NT2/D1 (cell line): ENCODE measurements at regions not wholly inside any gene's neighbourhood (a gene's known extent, or its start where the extent isn't known, plus 50 kb on each side); places are given as distances from the start of the nearest gene placed in this dataset.

Source experiments
- DNase-seq: peaks from one replicate; pipeline ENCODE4 v3.0.0-alpha.2; 2011; ENCODE audit warnings: low read depth, low spot score
- H3K27me3 ChIP-seq: 2 replicates; pipeline ENCODE4 v1.6.0; 2011; ENCODE audit warnings: mild to moderate bottlenecking; ENCODE audit not compliant: insufficient read length, insufficient read depth
- H3K36me3 ChIP-seq: 2 replicates; pipeline ENCODE4 v1.6.1; 2011; ENCODE audit warnings: mild to moderate bottlenecking, low read length, mixed read lengths; ENCODE audit not compliant: insufficient read depth, insufficient read length
- H3K4me1 ChIP-seq: 2 replicates; pipeline ENCODE4 v1.5.1; 2011; ENCODE audit not compliant: insufficient read depth, insufficient read length
- H3K4me3 ChIP-seq: 2 replicates; pipeline ENCODE4 v1.5.1; 2011; ENCODE audit warnings: low read depth; ENCODE audit not compliant: insufficient read length
- H3K9ac ChIP-seq: 2 replicates; pipeline ENCODE4 v1.6.0; 2011; ENCODE audit warnings: low read depth; ENCODE audit not compliant: insufficient read length
- H3K9me3 ChIP-seq: 2 replicates; pipeline ENCODE4 v1.5.1; 2011; ENCODE audit warnings: mild to moderate bottlenecking, low read length; ENCODE audit not compliant: insufficient read depth
- SUZ12 ChIP-seq: IDR thresholded peaks from 2 replicates; pipeline ENCODE4 v1.6.1; 2011; ENCODE audit not compliant: insufficient read length, insufficient read depth; ENCODE audit errors: extremely low read depth
- YY1 ChIP-seq: IDR thresholded peaks from 2 replicates; pipeline ENCODE4 v1.6.1; 2011; ENCODE audit not compliant: insufficient read length, insufficient read depth
- ZNF274 ChIP-seq: IDR thresholded peaks from 2 replicates; pipeline ENCODE4 v1.6.1; 2011; ENCODE audit warnings: mild to moderate bottlenecking, low read depth, low read length

- H3K27me3 ChIP-seq = no peaks in the 10 kb centered on the region
- H3K36me3 ChIP-seq = no peaks in the 10 kb centered on the region
- TF ChIP-seq YY1 (no peak), SUZ12 (no peak), ZNF274 (no peak)
- no peak overlapping the region for H3K9ac ChIP-seq
- no peaks in the 10 kb centered on the region for H3K9me3 ChIP-seq
- DNase-seq = no peak
- H3K4me1 ChIP-seq = no peaks in the 10 kb centered on the region
- H3K4me3 ChIP-seq = no peak overlapping the region
These were observed 441.4 kb upstream of the COBL start for GRCh38 chr7:51757960-51758359.

GRCh38 chr7:51732951-51733350 is 416.3 kb upstream of the COBL start:
- H3K27me3 ChIP-seq = no peaks in the 10 kb centered on the region
- peaks cover 4% of the 10 kb centered on the region for H3K4me1 ChIP-seq
- peaks cover 19% of the 10 kb centered on the region for H3K9me3 ChIP-seq
- no peak overlapping the region for H3K9ac ChIP-seq
- H3K36me3 ChIP-seq = no peaks in the 10 kb centered on the region
- DNase-seq = no peak
- no peak for TF ChIP-seq YY1
- no peak for TF ChIP-seq ZNF274
- no peak for TF ChIP-seq SUZ12
- H3K4me3 ChIP-seq = no peak overlapping the region

- Histone ChIP-seq H3K9me3 (peaks cover 19% of the 10 kb centered on the region), H3K36me3 (no peaks in the 10 kb centered on the region), H3K9ac (no peak overlapping the region), H3K27me3 (no peaks in the 10 kb centered on the region), H3K4me3 (no peak overlapping the region), H3K4me1 (peaks cover 4% of the 10 kb centered on the region)
- DNase-seq = no peak
- TF ChIP-seq YY1 (no peak), SUZ12 (no peak), ZNF274 (no peak)
These were observed 415.5 kb upstream of the COBL start for GRCh38 chr7:51732116-51732515.

GRCh38 chr7:51731075-51731474 is 414.5 kb upstream of the COBL start:
- H3K36me3 ChIP-seq = no peaks in the 10 kb centered on the region
- H3K9ac ChIP-seq = no peak overlapping the region
- H3K9me3 ChIP-seq = peaks cover 18% of the 10 kb centered on the region
- TF ChIP-seq SUZ12 (no peak), ZNF274 (no peak), YY1 (no peak)
- DNase-seq = peak; percentile 77
- H3K4me1 ChIP-seq = peaks cover 4% of the 10 kb centered on the region
- no peaks in the 10 kb centered on the region for H3K27me3 ChIP-seq
- no peak overlapping the region for H3K4me3 ChIP-seq

GRCh38 chr7:51727441-51727840 is 410.8 kb upstream of the COBL start:
- Histone ChIP-seq H3K4me3 (no peak overlapping the region), H3K36me3 (no peaks in the 10 kb centered on the region), H3K27me3 (no peaks in the 10 kb centered on the region), H3K9ac (no peak overlapping the region), H3K9me3 (no peaks in the 10 kb centered on the region), H3K4me1 (peaks cover 4% of the 10 kb centered on the region)
- no peak for DNase-seq
- TF ChIP-seq YY1 (no peak), SUZ12 (no peak), ZNF274 (no peak)

GRCh38 chr7:51706851-51707250 is 390.2 kb upstream of the COBL start:
- Histone ChIP-seq H3K27me3 (no peaks in the 10 kb centered on the region), H3K4me3 (no peak overlapping the region), H3K9me3 (0 out of 2 replicates have a peak, but pooled peaks cover 1% of the 10 kb centered on the region), H3K4me1 (no peaks in the 10 kb centered on the region), H3K9ac (no peak overlapping the region), H3K36me3 (no peaks in the 10 kb centered on the region)
- TF ChIP-seq SUZ12 = no peak
- TF ChIP-seq ZNF274 = no peak
- no peak for TF ChIP-seq YY1
- no peak for DNase-seq

- 0 out of 2 replicates have a peak, but pooled peaks cover 5% of the 10 kb centered on the region for H3K9me3 ChIP-seq
- TF ChIP-seq YY1 = no peak
- TF ChIP-seq SUZ12 = no peak
- TF ChIP-seq ZNF274 = no peak
- H3K9ac ChIP-seq = no peak overlapping the region
- no peaks in the 10 kb centered on the region for H3K4me1 ChIP-seq
- no peaks in the 10 kb centered on the region for H3K27me3 ChIP-seq
- DNase-seq = no peak
- H3K4me3 ChIP-seq = no peak overlapping the region
- H3K36me3 ChIP-seq = no peaks in the 10 kb centered on the region
These were observed 389.1 kb upstream of the COBL start for GRCh38 chr7:51705701-51706100.

GRCh38 chr7:51702673-51703072 is 386.1 kb upstream of the COBL start:
- no peak for DNase-seq
- TF ChIP-seq ZNF274 (no peak), SUZ12 (no peak), YY1 (no peak)
- no peaks in the 10 kb centered on the region for H3K36me3 ChIP-seq
- H3K27me3 ChIP-seq = no peaks in the 10 kb centered on the region
- H3K4me3 ChIP-seq = no peak overlapping the region
- H3K9me3 ChIP-seq = 0 out of 2 replicates have a peak, but pooled peaks cover 5% of the 10 kb centered on the region
- H3K9ac ChIP-seq = no peak overlapping the region
- no peaks in the 10 kb centered on the region for H3K4me1 ChIP-seq
